ENCODE measurements at regions not wholly inside any gene's neighbourhood (a gene's known extent, or its start where the extent isn't known, plus 50 kb on each side); places are given as distances from the start of the nearest gene placed in this dataset.

GRCh38 chr4:176981551-176981950 is 188.8 kb upstream of the VEGFC start:
- no peak for DNase-seq

- no peak for DNase-seq
Measured at GRCh38 chr4:176988226-176988625, 195.5 kb upstream of the VEGFC start.

- DNase-seq: no peak
Measured at GRCh38 chr4:176989186-176989585, 196.5 kb upstream of the VEGFC start.

GRCh38 chr4:176999935-177000543 is 207.3 kb upstream of the VEGFC start:
- DNase-seq: no peak

GRCh38 chr4:177001271-177002175 is 208.8 kb upstream of the VEGFC start:
- DNase-seq: no peak

GRCh38 chr4:177005674-177006230 is 213.0 kb upstream of the VEGFC start:
- no peak for DNase-seq

- no peak for DNase-seq
Measured at GRCh38 chr4:177006331-177006730, 213.6 kb upstream of the VEGFC start.

- no peak for DNase-seq
Measured at GRCh38 chr4:177008071-177008835, 215.5 kb upstream of the VEGFC start.

- DNase-seq: no peak
Measured at GRCh38 chr4:177008836-177009501, 216.2 kb upstream of the VEGFC start.

- DNase-seq: no peak
Measured at GRCh38 chr4:177010418-177010817, 217.7 kb upstream of the VEGFC start.

- DNase-seq: no peak
Measured at GRCh38 chr4:177012918-177013545, 220.3 kb upstream of the VEGFC start.

GRCh38 chr4:177016541-177017141 is 223.9 kb upstream of the VEGFC start:
- DNase-seq: no peak

- DNase-seq: no peak
Measured at GRCh38 chr4:177023951-177024350, 231.2 kb upstream of the VEGFC start.

- no peak for DNase-seq
Measured at GRCh38 chr4:177032341-177032740, 239.6 kb upstream of the VEGFC start.

- no peak for DNase-seq
Measured at GRCh38 chr4:177033135-177033534, 240.4 kb upstream of the VEGFC start.

GRCh38 chr4:177033632-177034031 is 240.9 kb upstream of the VEGFC start:
- DNase-seq: no peak

GRCh38 chr4:177041356-177041755 is 248.6 kb upstream of the VEGFC start:
- no peak for DNase-seq

GRCh38 chr4:177047070-177047850 is 254.5 kb upstream of the VEGFC start:
- peak; percentile 46 for DNase-seq

GRCh38 chr4:177047851-177048174 is 255.1 kb upstream of the VEGFC start:
- DNase-seq: no peak

GRCh38 chr4:177051473-177052060 is 258.1 kb upstream of the NEIL3 start:
- DNase-seq: peak; percentile 29
